ENCODE measurements at regions not wholly inside any gene's neighbourhood (a gene's known extent, or its start where the extent isn't known, plus 50 kb on each side); places are given as distances from the start of the nearest gene placed in this dataset.

GRCh38 chr10:129035052-129035827, 431.8 kb upstream of the MGMT start:
- H2AFZ ChIP-seq (ENCODE audit: low read depth, low read length, poor library complexity, severe bottlenecking): no peak overlapping the region
- no peak overlapping the region for H3K4me2 ChIP-seq (ENCODE audit: low read length)
- H3K27ac ChIP-seq (ENCODE audit: low read depth, low read length): no peak overlapping the region
- BruUV-seq (replicated peaks): no TSS peak
- no peak overlapping the region for H3K9ac ChIP-seq (ENCODE audit: low read length)
- H3K4me3 ChIP-seq (replicated peaks in 1 of 2; ENCODE audit: low read depth in 1 of 2, low read length in 2 of 2): no peak overlapping the region
- no peaks in the 10 kb centered on the region for H3K36me3 ChIP-seq (ENCODE audit: control insufficient read depth in 1 of 2, insufficient read depth in 2 of 2, low read length in 2 of 2)
- H3K4me1 ChIP-seq (ENCODE audit: control insufficient read depth in 1 of 2, insufficient read depth in 2 of 2, low read length in 2 of 2): no peaks in the 10 kb centered on the region
- TF ChIP-seq REST (IDR thresholded peaks at IDR 0.05; ENCODE audit: low read depth): no peak
- no peak for TF ChIP-seq TCF7L2 (IDR thresholded peaks at IDR 0.05; ENCODE audit: borderline replicate concordance, extremely low read depth, insufficient read depth, insufficient read length)
- TF ChIP-seq POLR2A (IDR thresholded peaks at IDR 0.05; ENCODE audit: borderline replicate concordance, extremely low read depth, insufficient read depth, insufficient read length): no peak
- no peak for TF ChIP-seq ZFX (IDR thresholded peaks at IDR 0.05)
- no peak for TF ChIP-seq ELF1 (IDR thresholded peaks at IDR 0.05; ENCODE audit: borderline replicate concordance, low read depth)
- no peak for TF ChIP-seq RAD21 (IDR thresholded peaks at IDR 0.05; ENCODE audit: low read depth)
- no peak for TF ChIP-seq CTCF (IDR thresholded peaks at IDR 0.05 in 2 of 3, conservative IDR thresholded peaks at IDR 0.05 in 1 of 3; ENCODE audit: borderline replicate concordance in 1 of 3, insufficient read depth in 1 of 3, low read depth in 2 of 3, low read length in 2 of 3)
- TF ChIP-seq ZBTB33 (IDR thresholded peaks at IDR 0.05; ENCODE audit: extremely low read depth, insufficient replicate concordance, low read length): no peak
- no peak for TF ChIP-seq EZH2phosphoT487 (IDR thresholded peaks at IDR 0.05; ENCODE audit: borderline replicate concordance)
- TF ChIP-seq CBX3 (IDR thresholded peaks at IDR 0.05; ENCODE audit: low read depth): no peak
- no peak for TF ChIP-seq YY1 (IDR thresholded peaks at IDR 0.05; ENCODE audit: extremely low read depth, insufficient replicate concordance, low read depth, low read length)
- TF ChIP-seq CEBPB (IDR thresholded peaks at IDR 0.05; ENCODE audit: low read depth): no peak
- no peak for TF ChIP-seq ZNF274 (IDR thresholded peaks at IDR 0.05; ENCODE audit: low read depth, low read length)
- H4K20me1 ChIP-seq (ENCODE audit: insufficient read depth): no peaks in the 10 kb centered on the region
- POLR2A ChIA-PET: no interaction called here
- no peaks in the 10 kb centered on the region for H3K79me2 ChIP-seq (ENCODE audit: insufficient read depth, low read length)
- CTCF ChIA-PET: no interaction called here
- no peaks in the 10 kb centered on the region for H3K9me2 ChIP-seq (ENCODE audit: insufficient read depth)
- H3K9me3 ChIP-seq (ENCODE audit: control insufficient read depth in 1 of 2, insufficient read depth in 1 of 2, low read depth in 1 of 2, low read length in 2 of 2): no peaks in the 10 kb centered on the region; a peak in 1 of 4 replicates
- DNase-seq (ENCODE audit: low read depth, low spot score) (no peak), ATAC-seq (no peak)
- intact Hi-C loops (cut with micrococcal nuclease): no loop called here
- H3K27me3 ChIP-seq (ENCODE audit: insufficient read depth, low read length): no peaks in the 10 kb centered on the region; the same call in 1 of the 2 replicates
- RAD21 ChIA-PET (ENCODE audit: low non-redundant PET in 1 of 2, low total read pairs in 2 of 2, uncharacterized antibody in 2 of 2, unreplicated experiment in 2 of 2): no interaction called here
